Gastrocnemius medialis (tissue), 4 donors: ENCODE measurements at regions not wholly inside any gene's neighbourhood (a gene's known extent, or its start where the extent isn't known, plus 50 kb on each side); places are given as distances from the start of the nearest gene placed in this dataset.

Experiments used
- POLR2A ChIP-seq, 2 donors: fragments of 450-650 bp; IDR thresholded peaks; one replicate each; pipeline ENCODE4 v1.6.1; 2017; ENCODE audit warnings: antibody characterized with exemption in 2 of 2, mild to moderate bottlenecking in 2 of 2, moderate library complexity in 2 of 2
- TF ChIP-seq, protein P1 (sequence below), 5 experiments: fragments of 450-650 bp in 3 of 5; fragments of 200-600 bp in 2 of 5; sonication (generic) in 2 of 5; IDR thresholded peaks in 4 of 5; conservative IDR thresholded peaks in 1 of 5; 1 replicate in 4 of 5; 2 replicates in 1 of 5; pipeline ENCODE4 v1.5.1; 2016 to 2019; ENCODE audit warnings: antibody characterized with exemption in 5 of 5, mild to moderate bottlenecking in 3 of 5, moderate library complexity in 3 of 5

DNA sequence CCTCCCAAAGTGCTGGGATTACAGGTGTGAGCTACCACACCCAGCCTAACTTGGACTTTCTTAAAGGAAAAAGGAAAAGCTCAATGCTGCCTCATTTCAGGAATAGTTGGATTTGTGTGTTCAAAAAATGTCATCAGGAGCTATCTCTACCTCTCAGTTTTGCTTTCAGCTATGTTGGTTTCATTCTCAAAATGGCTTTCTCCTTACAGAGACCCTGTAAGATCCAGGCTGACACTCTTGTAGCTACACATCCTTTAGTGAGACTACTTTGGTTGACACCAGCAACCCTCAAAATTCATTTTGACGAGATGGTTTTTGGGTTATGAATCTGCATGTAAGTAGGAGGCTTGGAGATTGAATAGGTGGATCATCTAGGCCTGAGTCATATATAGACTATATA lies 269.7 kb upstream of the SORCS1 start:
- TF ChIP-seq, protein P1, sequence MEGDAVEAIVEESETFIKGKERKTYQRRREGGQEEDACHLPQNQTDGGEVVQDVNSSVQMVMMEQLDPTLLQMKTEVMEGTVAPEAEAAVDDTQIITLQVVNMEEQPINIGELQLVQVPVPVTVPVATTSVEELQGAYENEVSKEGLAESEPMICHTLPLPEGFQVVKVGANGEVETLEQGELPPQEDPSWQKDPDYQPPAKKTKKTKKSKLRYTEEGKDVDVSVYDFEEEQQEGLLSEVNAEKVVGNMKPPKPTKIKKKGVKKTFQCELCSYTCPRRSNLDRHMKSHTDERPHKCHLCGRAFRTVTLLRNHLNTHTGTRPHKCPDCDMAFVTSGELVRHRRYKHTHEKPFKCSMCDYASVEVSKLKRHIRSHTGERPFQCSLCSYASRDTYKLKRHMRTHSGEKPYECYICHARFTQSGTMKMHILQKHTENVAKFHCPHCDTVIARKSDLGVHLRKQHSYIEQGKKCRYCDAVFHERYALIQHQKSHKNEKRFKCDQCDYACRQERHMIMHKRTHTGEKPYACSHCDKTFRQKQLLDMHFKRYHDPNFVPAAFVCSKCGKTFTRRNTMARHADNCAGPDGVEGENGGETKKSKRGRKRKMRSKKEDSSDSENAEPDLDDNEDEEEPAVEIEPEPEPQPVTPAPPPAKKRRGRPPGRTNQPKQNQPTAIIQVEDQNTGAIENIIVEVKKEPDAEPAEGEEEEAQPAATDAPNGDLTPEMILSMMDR (IDR thresholded peaks at IDR 0.05 in 4 of 5, conservative IDR thresholded peaks at IDR 0.05 in 1 of 5) = no peak
- no peak for TF ChIP-seq POLR2A (IDR thresholded peaks at IDR 0.05)
